Epithelial cell of proximal tubule (primary cell): ENCODE measurements at regions not wholly inside any gene's neighbourhood (a gene's known extent, or its start where the extent isn't known, plus 50 kb on each side); places are given as distances from the start of the nearest gene placed in this dataset.

Experiments
- DNase-seq: peaks from one replicate; pipeline ENCODE4 v3.0.0-alpha.2; 2011; ENCODE audit warnings: low read depth
- H3K4me3 ChIP-seq: 2 replicates; pipeline ENCODE4 v1.5.1; 2011; ENCODE audit warnings: low read depth, mild to moderate bottlenecking, low read length
- CTCF ChIP-seq: conservative IDR thresholded peaks from 2 replicates; pipeline ENCODE4 v1.5.1; 2012; ENCODE audit warnings: low read depth, mild to moderate bottlenecking, low read length

- no peak for DNase-seq
- H3K4me3 ChIP-seq: no peak overlapping the region
- no peak for TF ChIP-seq CTCF
Measured at GRCh38 chr21:17002594-17003257, 510.1 kb upstream of the CXADR start.

DNA sequence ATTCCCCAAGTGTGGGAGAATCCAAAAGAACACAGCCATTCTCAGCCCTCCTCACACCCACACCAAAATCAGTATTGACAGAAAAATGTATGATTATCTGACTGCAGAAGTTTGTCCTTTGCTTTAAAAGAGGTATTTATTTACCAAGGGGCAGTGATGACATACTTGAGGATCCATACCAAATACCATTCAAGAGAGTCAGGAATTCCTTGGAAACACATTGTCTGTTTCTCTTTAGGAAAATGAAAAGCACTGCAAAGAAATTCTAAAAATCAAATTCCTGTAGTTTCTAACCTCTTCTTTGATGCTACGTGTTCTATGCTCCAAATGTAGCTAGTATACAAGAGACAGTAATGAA lies 509.6 kb upstream of the CXADR start:
- DNase-seq: no peak
- TF ChIP-seq CTCF: no peak
- no peak overlapping the region for H3K4me3 ChIP-seq

- TF ChIP-seq CTCF: no peak
- no peak overlapping the region for H3K4me3 ChIP-seq
- no peak for DNase-seq
Measured at GRCh38 chr21:17003763-17004373, 509.0 kb upstream of the CXADR start.

GRCh38 chr21:17032141-17032655 lies 480.6 kb upstream of the CXADR start:
- DNase-seq: no peak
- no peak for TF ChIP-seq CTCF
- H3K4me3 ChIP-seq: no peak overlapping the region

- no peak for DNase-seq
- no peak for TF ChIP-seq CTCF
- no peak overlapping the region for H3K4me3 ChIP-seq
Measured at GRCh38 chr21:17044696-17045095, 468.1 kb upstream of the CXADR start.

DNA sequence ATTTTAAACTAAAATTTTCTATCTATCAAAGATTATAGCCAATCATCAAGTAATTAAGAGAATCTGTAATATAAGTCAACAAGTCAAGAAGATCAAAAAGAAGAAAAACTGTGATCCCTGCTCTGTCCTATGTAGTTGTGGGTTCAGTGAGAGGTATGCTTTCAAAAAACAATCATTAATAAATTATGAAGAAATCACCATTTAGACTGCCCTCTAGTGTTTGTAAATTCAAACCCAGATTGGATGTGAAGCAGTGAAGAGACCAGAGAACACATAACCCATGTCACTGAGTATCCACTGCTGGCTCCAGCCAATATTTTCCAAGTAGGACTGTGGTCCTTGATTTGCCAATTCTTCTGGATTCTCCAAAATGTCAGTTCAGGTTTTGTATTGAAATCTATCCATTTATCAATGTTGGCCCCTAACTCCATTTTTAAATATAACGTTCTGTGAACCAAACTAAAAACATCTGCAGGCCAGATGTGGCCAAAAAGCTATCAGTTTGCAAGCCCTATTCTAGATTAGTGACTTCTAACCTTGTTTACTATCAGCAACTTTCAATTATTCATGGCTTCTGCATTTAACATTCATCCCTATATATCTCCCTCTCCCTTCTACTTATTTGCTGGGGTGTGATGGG lies 467.5 kb upstream of the CXADR start:
- no peak for DNase-seq
- peak; percentile 63 for TF ChIP-seq CTCF

DNA sequence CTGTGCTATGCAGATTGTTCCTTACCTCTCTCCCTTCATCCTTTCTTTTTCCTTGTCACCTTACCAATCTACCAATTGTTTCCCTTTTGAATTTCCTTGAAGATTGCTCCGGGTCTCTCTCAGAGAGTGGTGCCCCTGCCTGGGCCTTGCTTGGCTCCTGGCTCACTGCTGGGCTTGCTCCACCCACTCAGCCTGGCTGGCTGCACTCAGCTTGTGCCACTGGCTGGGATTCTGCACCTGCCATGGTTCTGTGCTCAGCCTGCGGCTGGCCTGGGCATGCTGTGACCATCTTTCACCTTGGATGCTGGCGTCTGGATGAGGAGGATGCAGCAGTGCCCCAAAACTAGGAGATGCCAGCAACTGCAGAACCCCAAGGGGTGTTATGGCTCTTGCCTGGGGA lies 463.9 kb upstream of the CXADR start:
- TF ChIP-seq CTCF: no peak
- DNase-seq: no peak
- no peak overlapping the region for H3K4me3 ChIP-seq

More for the DNA sequence above, 467.5 kb upstream of the CXADR start:
- no peak overlapping the region for H3K4me3 ChIP-seq
